ENCODE measurements at regions not wholly inside any gene's neighbourhood (a gene's known extent, or its start where the extent isn't known, plus 50 kb on each side); places are given as distances from the start of the nearest gene placed in this dataset.

DNA sequence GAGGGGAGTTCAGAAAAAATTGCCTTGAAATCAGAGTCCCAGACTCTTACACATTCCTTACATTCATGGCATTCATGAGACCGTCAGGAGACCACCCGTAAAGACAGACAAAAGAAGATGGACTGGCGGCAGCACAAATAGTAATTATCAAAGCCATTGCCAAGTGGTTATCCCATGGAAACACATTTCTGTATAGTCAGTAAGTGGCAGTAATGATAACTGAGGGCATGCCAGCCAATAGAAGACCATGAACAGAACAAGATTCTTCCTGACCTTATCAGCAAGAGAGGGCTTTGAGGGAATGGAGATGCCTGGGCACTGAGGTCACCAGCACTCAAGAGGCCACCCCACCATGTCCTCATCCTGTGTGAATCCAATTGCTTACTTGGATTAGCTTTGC lies 121.7 kb upstream of the HCCS start:
- Histone ChIP-seq H3K9ac (replicated peaks in 1 of 4; ENCODE audit: extremely low read depth in 1 of 4, low read depth in 3 of 4, low read length in 3 of 4) (no peak overlapping the region), H3K9me3 (ENCODE audit: insufficient read depth in 2 of 2, low read depth in 1 of 2, low read length in 1 of 2) (no peaks in the 10 kb centered on the region), H2BK20ac (ENCODE audit: low read length) (no peak overlapping the region), H3K4me2 (ENCODE audit: insufficient read depth in 1 of 2, low read depth in 2 of 2, low read length in 2 of 2) (no peak overlapping the region), H3K14ac (ENCODE audit: insufficient read length) (no peak overlapping the region), H3K27ac (ENCODE audit: low read depth, low read length) (no peak overlapping the region), H3K23ac (ENCODE audit: insufficient read length) (no peak overlapping the region), H2BK120ac (replicated peaks; ENCODE audit: low read depth, low read length) (no peak overlapping the region), H4K20me1 (replicated peaks in 1 of 2; ENCODE audit: control insufficient read depth in 1 of 2, insufficient read depth in 2 of 2, low read length in 2 of 2) (no peaks in the 10 kb centered on the region), H4K8ac (ENCODE audit: extremely low read depth, insufficient read depth, low read length) (no peak overlapping the region), H3K79me1 (ENCODE audit: low read depth, low read length) (no peaks in the 10 kb centered on the region), H2BK15ac (ENCODE audit: low read length) (no peak overlapping the region), H3K4me1 (replicated peaks in 1 of 4; ENCODE audit: control insufficient read depth in 3 of 4, insufficient read depth in 4 of 4, low read length in 3 of 4) (no peaks in the 10 kb centered on the region), H3K27me3 (replicated peaks in 1 of 4; ENCODE audit: control insufficient read depth in 3 of 4, extremely low read depth in 1 of 4, insufficient read depth in 3 of 4, low read length in 3 of 4) (no peaks in the 10 kb centered on the region), H3K18ac (ENCODE audit: extremely low read depth, low read length) (no peak overlapping the region), H3K4me3 (ENCODE audit: extremely low read depth in 1 of 4, insufficient read depth in 2 of 4, low read depth in 3 of 4, low read length in 4 of 4) (no peak overlapping the region), H3K36me3 (ENCODE audit: control insufficient read depth in 2 of 4, insufficient read depth in 4 of 4, low read length in 3 of 4) (no peaks in the 10 kb centered on the region), H4K5ac (ENCODE audit: insufficient read length, low read depth, low read length) (no peak overlapping the region), H3K79me2 (ENCODE audit: control insufficient read depth in 1 of 2, insufficient read depth in 2 of 2, low read length in 2 of 2) (no peaks in the 10 kb centered on the region), H2BK5ac (ENCODE audit: low read depth, low read length) (no peak overlapping the region), H4K91ac (replicated peaks; ENCODE audit: insufficient read length, low read length) (no peak overlapping the region), H3K56ac (replicated peaks; ENCODE audit: insufficient read length, low read depth, low read length) (no peak overlapping the region), H2AK5ac (ENCODE audit: low read depth, low read length) (no peak overlapping the region), H2BK12ac (ENCODE audit: low read depth, low read length) (no peak overlapping the region), H2AFZ (ENCODE audit: low read length) (no peak overlapping the region), H3K23me2 (ENCODE audit: low read depth, low read length) (no peaks in the 10 kb centered on the region), H3K4ac (replicated peaks; ENCODE audit: insufficient read length, low read depth, low read length) (no peak overlapping the region)
- no peak for DNase-seq (ENCODE audit: low read depth in 1 of 2, low spot score in 2 of 2)
- FAIRE-seq: no peak
- 83% methylated on average over 3 of the region's 3 CpGs; no CpG with 5 or more reads in 1 of the 2 experiments for WGBS, 2 experiments (ENCODE audit: extremely low coverage in 1 of 2, insufficient coverage in 1 of 2, insufficient read length in 1 of 2, insufficient replicate concordance in 2 of 2, low coverage in 1 of 2, low lambda C conversion rate in 2 of 2, missing lambda C conversion rate in 1 of 2)
- POLR2A ChIA-PET (ENCODE audit: partially characterized antibody): no interaction called here
- TF ChIP-seq TEAD4 (IDR thresholded peaks at IDR 0.05; ENCODE audit: low read depth, low read length) (peak; percentile 69), CBX5 (IDR thresholded peaks at IDR 0.05; ENCODE audit: low read depth, low read length) (no peak)
- CTCF ChIA-PET (ENCODE audit: partially characterized antibody): no interaction called here
